Upper lobe of right lung (tissue), 1 donor: ENCODE measurements at regions not wholly inside any gene's neighbourhood (a gene's known extent, or its start where the extent isn't known, plus 50 kb on each side); places are given as distances from the start of the nearest gene placed in this dataset.
"Not testable (repeated sequence)": the region's sequence is repeated elsewhere in the genome, so short reads cannot be mapped to it uniquely, and the experiment has no call there.

Experiments used
- ATAC-seq: fragments of 200-7000 bp; cut with Tn5 transposase; one replicate; pipeline ENCODE4 v1.9.1; 2020; ENCODE audit warnings: mild to moderate bottlenecking, moderate library complexity
- DNase-seq: peaks from one replicate; pipeline ENCODE4 v3.0.0-alpha.2; 2020
- H3K27ac ChIP-seq: fragments of 200-600 bp; one replicate; pipeline ENCODE4 v1.8.0; 2022
- H3K27me3 ChIP-seq: fragments of 200-600 bp; one replicate; pipeline ENCODE4 v1.8.0; 2022; ENCODE audit warnings: mild to moderate bottlenecking
- H3K36me3 ChIP-seq: fragments of 200-600 bp; one replicate; pipeline ENCODE4 v1.8.0; 2022
- H3K4me1 ChIP-seq: fragments of 200-600 bp; one replicate; pipeline ENCODE4 v1.8.0; 2022
- H3K4me3 ChIP-seq: fragments of 200-600 bp; one replicate; pipeline ENCODE4 v1.8.0; 2022; ENCODE audit warnings: mild to moderate bottlenecking
- H3K9me3 ChIP-seq: fragments of 200-600 bp; one replicate; pipeline ENCODE4 v1.8.0; 2022
- intact Hi-C: fragments of 100-400 bp; cut with DNase I; formaldehyde crosslinking; loops from one replicate; pipeline ENCODE4 v1.11.0; 2022
- TF ChIP-seq, protein P1 (sequence below): fragments of 200-600 bp; IDR thresholded peaks from one replicate; pipeline ENCODE4 v1.8.0; 2022; ENCODE audit warnings: antibody characterized with exemption
- donor health status: DM: no; HTN: yes; CAD: no; lungs with severe emphysema.

DNA sequence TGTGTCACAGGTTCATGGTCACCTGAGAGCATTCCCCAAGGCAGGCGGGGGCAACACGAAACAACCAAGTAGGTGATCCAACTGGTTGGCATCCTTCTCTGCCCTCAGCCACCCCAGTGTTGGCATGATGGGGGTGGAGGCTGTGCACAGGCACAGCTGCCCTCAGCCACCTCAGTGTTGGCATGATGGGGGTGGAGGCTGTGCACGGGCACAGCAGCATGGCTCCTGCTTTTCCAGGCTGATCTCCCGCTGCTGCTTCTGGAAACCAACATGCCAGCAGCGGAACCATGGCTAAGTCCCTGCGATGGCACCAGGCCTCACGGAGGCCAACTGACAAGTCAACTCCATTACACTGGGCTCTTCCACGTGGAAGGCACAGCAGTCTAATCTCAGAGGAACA, 447.8 kb downstream of the PTPRU start:
- no peak for ATAC-seq
- H3K4me1 ChIP-seq = no peaks in the 10 kb centered on the region
- peak; percentile 17 for DNase-seq
- H3K4me3 ChIP-seq = no peak overlapping the region
- intact Hi-C loops = no loop called here
- TF ChIP-seq, protein P1, sequence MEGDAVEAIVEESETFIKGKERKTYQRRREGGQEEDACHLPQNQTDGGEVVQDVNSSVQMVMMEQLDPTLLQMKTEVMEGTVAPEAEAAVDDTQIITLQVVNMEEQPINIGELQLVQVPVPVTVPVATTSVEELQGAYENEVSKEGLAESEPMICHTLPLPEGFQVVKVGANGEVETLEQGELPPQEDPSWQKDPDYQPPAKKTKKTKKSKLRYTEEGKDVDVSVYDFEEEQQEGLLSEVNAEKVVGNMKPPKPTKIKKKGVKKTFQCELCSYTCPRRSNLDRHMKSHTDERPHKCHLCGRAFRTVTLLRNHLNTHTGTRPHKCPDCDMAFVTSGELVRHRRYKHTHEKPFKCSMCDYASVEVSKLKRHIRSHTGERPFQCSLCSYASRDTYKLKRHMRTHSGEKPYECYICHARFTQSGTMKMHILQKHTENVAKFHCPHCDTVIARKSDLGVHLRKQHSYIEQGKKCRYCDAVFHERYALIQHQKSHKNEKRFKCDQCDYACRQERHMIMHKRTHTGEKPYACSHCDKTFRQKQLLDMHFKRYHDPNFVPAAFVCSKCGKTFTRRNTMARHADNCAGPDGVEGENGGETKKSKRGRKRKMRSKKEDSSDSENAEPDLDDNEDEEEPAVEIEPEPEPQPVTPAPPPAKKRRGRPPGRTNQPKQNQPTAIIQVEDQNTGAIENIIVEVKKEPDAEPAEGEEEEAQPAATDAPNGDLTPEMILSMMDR = no peak
- peaks cover 16% of the 10 kb centered on the region for H3K27me3 ChIP-seq
- no peaks in the 10 kb centered on the region for H3K9me3 ChIP-seq
- no peak overlapping the region for H3K27ac ChIP-seq
- no peaks in the 10 kb centered on the region for H3K36me3 ChIP-seq

DNA sequence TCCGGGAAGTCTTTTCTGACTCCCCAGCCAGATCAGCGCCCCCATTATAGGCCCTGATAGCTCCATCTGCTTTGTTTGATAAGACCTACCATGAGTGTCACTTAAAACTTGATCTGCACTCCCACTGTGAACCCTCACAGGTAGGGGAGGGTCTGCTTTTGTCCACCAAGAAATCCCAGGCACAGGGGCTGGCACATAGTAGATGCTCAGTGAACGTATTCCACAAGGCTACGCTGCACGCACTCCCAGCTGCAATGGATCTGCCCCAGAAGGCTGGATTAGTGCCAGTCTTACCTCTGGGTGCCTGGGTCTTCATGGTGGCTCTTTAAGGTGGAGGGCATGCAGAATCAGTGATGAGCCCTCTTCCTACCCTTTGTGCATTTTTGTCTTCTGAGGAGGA, 447.1 kb downstream of the PTPRU start:
- DNase-seq = peak; percentile 25
- TF ChIP-seq, protein P1 = no peak
- intact Hi-C loops = no loop called here

DNA sequence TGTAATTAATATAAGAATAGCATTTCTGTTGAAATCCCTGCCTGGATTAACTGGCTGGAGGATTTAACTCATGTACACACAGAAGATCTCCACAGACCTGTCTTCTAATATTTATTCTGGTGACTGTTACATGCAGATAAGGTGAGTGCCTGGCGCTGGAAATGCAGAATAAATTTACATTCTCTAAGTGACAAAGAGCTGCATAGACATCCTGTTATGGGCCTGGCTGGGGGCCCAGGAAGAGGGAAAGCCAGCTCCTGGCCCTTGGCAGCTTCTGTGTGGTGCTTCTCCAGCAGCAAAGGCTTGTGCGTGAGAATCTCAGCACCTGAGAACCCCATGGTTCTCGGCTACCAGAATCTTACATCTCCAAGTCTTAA, 446.6 kb downstream of the PTPRU start:
- TF ChIP-seq, protein P1 = no peak
- no peaks in the 10 kb centered on the region for H3K9me3 ChIP-seq
- H3K36me3 ChIP-seq = no peaks in the 10 kb centered on the region
- H3K4me1 ChIP-seq = no peaks in the 10 kb centered on the region
- intact Hi-C loops = no loop called here
- DNase-seq (peak; percentile 39), ATAC-seq (no peak)
- peaks cover 8% of the 10 kb centered on the region for H3K27me3 ChIP-seq
- H3K4me3 ChIP-seq = no peak overlapping the region
- H3K27ac ChIP-seq = no peak overlapping the region

More for the DNA sequence above, 447.1 kb downstream of the PTPRU start:
- Histone ChIP-seq H3K36me3 (no peaks in the 10 kb centered on the region), H3K9me3 (no peaks in the 10 kb centered on the region), H3K27me3 (peaks cover 9% of the 10 kb centered on the region), H3K4me3 (no peak overlapping the region), H3K27ac (no peak overlapping the region), H3K4me1 (no peaks in the 10 kb centered on the region)
- no peak for ATAC-seq

DNA sequence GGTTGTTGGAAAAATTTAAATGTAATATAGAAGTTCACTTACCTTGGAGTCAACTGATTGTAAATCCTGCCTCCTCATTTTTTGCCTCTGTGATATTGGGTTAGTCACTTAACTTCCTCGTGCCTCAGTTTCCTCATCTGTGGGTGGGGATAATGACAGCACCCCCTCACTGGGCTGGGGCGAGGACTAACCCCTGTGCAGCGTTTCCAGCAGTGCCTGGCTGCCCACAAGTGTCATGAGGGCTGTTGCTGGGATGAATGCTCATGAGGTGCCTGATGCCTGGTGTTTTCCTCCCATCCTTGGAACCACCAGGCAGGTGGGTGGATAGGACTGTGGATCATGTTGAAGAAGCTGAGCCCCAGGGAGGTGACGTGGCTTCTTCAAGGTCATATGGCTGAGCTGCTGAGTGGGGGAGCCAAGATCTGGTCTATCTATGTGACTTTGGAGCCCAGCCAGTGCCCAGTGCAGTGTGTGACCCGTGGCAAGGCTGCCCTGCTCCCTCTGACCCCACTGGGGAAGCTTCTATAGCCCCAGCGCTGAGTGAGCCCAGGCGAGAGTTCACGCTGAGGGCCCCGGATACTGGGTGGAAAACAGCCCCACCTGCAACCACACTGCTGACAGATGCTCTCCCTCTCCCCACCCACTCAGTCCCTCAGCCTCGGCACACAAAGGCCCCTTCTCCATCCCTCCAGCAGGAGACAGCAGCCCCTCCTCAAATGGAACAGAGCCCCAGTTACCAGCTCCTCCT, 446.0 kb downstream of the PTPRU start:
- ATAC-seq (no peak), DNase-seq (peak; percentile 42)
- intact Hi-C loops = no loop called here
- no peak overlapping the region for H3K4me3 ChIP-seq
- H3K36me3 ChIP-seq = no peaks in the 10 kb centered on the region
- no peak overlapping the region for H3K27ac ChIP-seq
- TF ChIP-seq, protein P1 = no peak
- H3K9me3 ChIP-seq = no peaks in the 10 kb centered on the region
- no peaks in the 10 kb centered on the region for H3K4me1 ChIP-seq
- H3K27me3 ChIP-seq = peaks cover 8% of the 10 kb centered on the region

DNA sequence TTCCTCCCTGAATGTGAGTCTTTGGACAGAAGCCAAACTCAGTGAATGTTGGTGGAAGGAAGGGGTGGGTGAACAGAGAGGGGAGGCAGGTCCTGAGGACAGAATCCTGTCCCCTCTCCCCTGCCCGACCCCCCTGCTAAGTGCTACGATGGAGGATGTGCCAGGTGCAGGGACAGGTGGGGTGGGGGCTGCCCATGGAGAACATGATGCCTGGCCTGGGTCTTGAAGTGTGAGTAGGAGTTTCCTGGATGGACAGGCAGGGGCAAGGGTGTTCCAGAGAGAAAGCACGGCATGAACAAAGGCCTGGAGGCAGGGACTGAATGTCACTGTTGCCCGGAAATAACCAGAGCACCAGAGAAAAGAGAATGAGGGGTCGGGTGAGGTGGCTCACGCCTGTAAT, 445.1 kb downstream of the PTPRU start:
- H3K9me3 ChIP-seq, H3K27ac ChIP-seq, H3K36me3 ChIP-seq, ATAC-seq, H3K4me1 ChIP-seq, intact Hi-C loops, H3K4me3 ChIP-seq, H3K27me3 ChIP-seq: not testable (repeated sequence)
- DNase-seq = peak; percentile 20

DNA sequence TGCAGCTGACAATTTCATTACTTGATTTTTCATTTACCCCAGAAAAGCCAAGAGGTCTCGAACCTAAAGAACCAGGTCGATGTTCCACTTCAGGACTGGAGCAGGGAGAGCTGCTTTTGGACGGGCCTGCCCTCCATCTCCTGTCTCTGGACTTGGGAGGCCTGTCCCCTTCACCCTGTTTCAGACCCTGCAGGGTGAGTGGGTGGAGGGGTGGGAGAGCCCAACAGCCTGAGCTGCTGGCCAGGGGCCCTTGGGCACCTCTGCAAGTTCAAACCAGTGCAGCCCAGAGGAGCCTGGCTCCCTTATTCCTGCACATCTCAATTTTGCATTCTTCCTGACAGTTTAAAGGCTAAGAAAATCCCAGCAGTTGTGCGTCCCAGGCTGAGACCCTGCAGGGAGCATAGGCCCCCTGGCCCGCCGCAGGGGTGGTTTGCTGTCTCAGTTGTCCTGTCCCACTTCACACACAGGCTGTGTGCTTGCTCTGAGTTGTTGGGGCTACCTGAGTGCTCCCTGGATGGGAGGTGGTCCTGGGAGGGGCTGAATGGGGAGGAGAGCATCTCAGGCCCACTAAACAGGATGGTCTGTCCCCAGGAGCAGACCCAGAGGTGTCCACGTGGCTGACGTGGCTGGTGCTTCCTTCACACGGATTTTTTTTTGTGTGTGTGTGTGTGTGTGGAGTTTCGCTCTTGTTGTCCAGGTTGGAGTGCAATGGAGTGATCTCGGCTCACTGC, 443.7 kb downstream of the PTPRU start:
- Histone ChIP-seq H3K9me3 (no peaks in the 10 kb centered on the region), H3K4me3 (no peak overlapping the region), H3K36me3 (no peaks in the 10 kb centered on the region), H3K27me3 (peaks cover 8% of the 10 kb centered on the region), H3K4me1 (no peaks in the 10 kb centered on the region), H3K27ac (no peak overlapping the region)
- ATAC-seq (no peak), DNase-seq (peak; percentile 40)
- intact Hi-C loops = no loop called here
- TF ChIP-seq, protein P1 = no peak
